Naive thymus-derived CD8-positive, alpha-beta T cell (primary cell): ENCODE measurements at regions not wholly inside any gene's neighbourhood (a gene's known extent, or its start where the extent isn't known, plus 50 kb on each side); places are given as distances from the start of the nearest gene placed in this dataset.
A peak's percentile ranks its signal among the peaks of the same experiment; 100 is the strongest.
"Not testable (repeated sequence)": the region's sequence is repeated elsewhere in the genome, so short reads cannot be mapped to it uniquely, and the experiment has no call there.

Experiments
- ATAC-seq, 2 donors: fragments of 150-1000 bp; cut with Tn5 transposase in 1 of 2; sonication (Bioruptor Pico), chemical (Tn5 transposase) in 1 of 2; 1 replicate in 1 of 2; 2 replicates in 1 of 2; pipeline ENCODE4 v1.10.0; 2021; ENCODE audit warnings: mild to moderate bottlenecking in 2 of 2, moderate library complexity in 2 of 2
- POLR2A ChIA-PET: fragments of 350-600 bp; sonication (Branson Sonifier 250); formaldehyde crosslinking; loops from one replicate; lab custom pipeline; 2021; ENCODE audit warnings: antibody characterized with exemption; lab: Charles Lee
- DNase-seq, 10 donors: peaks; one replicate each; pipeline versions ENCODE4 v3.0.0 to v3.0.0-alpha.2; 2020 to 2022
- H3K27ac Mint-ChIP-seq, 10 donors: one replicate each; pipeline ENCODE4 v1.8.0; 2020 to 2022; ENCODE audit warnings: mild to moderate bottlenecking in 10 of 10, mixed read lengths in 10 of 10, moderate library complexity in 4 of 10, inconsistent platforms in 1 of 10
- H3K27me3 Mint-ChIP-seq, 5 donors: one replicate each; pipeline ENCODE4 v1.8.0; 2021 to 2022; ENCODE audit warnings: mixed read lengths in 5 of 5
- H3K36me3 Mint-ChIP-seq, 3 donors: one replicate each; pipeline ENCODE4 v1.8.0; 2020 to 2022; ENCODE audit warnings: mixed read lengths in 3 of 3, mild to moderate bottlenecking in 2 of 3, inconsistent platforms in 1 of 3
- H3K4me1 Mint-ChIP-seq, 4 donors: one replicate each; pipeline ENCODE4 v1.8.0; 2021 to 2022; ENCODE audit warnings: mixed read lengths in 4 of 4
- H3K4me3 Mint-ChIP-seq, 10 donors: one replicate each; pipeline ENCODE4 v1.8.0; 2020 to 2022; ENCODE audit warnings: mild to moderate bottlenecking in 10 of 10, mixed read lengths in 10 of 10, moderate library complexity in 6 of 10, inconsistent platforms in 1 of 10
- H3K9me3 Mint-ChIP-seq, 9 donors: one replicate each; pipeline ENCODE4 v1.8.0; 2020 to 2022; ENCODE audit warnings: mixed read lengths in 9 of 9, mild to moderate bottlenecking in 3 of 9, inconsistent platforms in 1 of 9, moderate library complexity in 1 of 9

GRCh38 chr14:88064841-88065240, 59.9 kb downstream of the GPR65 start:
- ATAC-seq, result no peak

DNA sequence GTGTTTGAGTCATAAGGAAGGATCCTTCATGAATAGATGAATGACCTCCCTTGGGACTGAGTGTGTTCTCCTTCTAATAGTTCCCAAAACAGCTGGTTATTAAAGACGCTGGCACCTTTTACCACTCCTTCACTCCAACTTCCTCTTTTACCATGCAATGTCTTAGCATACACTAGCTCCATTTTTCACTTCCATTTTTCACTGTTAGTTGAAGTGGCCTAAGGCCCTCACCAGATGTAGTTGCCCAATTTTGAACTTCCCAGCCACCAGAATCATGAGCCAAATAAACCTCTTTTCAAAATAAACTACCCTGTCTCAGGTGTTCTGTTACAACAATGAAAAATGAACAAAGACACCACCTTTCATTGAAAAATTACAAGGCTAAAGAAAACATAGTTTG, 64.7 kb downstream of the GPR65 start:
- Mint-ChIP-seq H3K4me1 (no peaks in the 10 kb centered on the region), H3K4me3 (no peak overlapping the region), H3K9me3 (peaks cover 2 to 44% (median 16%) of the 10 kb centered on the region in 9 donors), H3K27me3 (peaks cover 0 to 6% (median 1%) of the 10 kb centered on the region in 5 donors), H3K27ac (no peak overlapping the region), H3K36me3 (peaks cover 0 to 42% (median 22%) of the 10 kb centered on the region in 3 donors)
- no peak for ATAC-seq
- POLR2A ChIA-PET, result no interaction called here
- DNase-seq, result no peak

More at GRCh38 chr14:88064841-88065240, 59.9 kb downstream of the GPR65 start:
- Mint-ChIP-seq H3K36me3 (peaks cover 0 to 24% (median 4%) of the 10 kb centered on the region in 3 donors), H3K27me3 (peaks cover 0 to 6% (median 0%) of the 10 kb centered on the region in 5 donors), H3K9me3 (peaks cover 2 to 20% (median 8%) of the 10 kb centered on the region in 9 donors), H3K4me3 (no peak overlapping the region), H3K4me1 (peaks cover 0 to 2% (median 0%) of the 10 kb centered on the region in 4 donors), H3K27ac (no peak overlapping the region)
- no peak for DNase-seq
- POLR2A ChIA-PET, result interaction anchor here (0.9 kb wide), 1 partner anchor 16 kb away, joined by 4 read pairs; no protein-coding TSS in a partner anchor

GRCh38 chr14:88075269-88075981, 70.5 kb downstream of the GPR65 start:
- H3K36me3 Mint-ChIP-seq, result peaks cover 0 to 14% (median 12%) of the 10 kb centered on the region in 3 donors
- H3K4me1 Mint-ChIP-seq, result peaks cover 0 to 10% (median 1%) of the 10 kb centered on the region in 4 donors
- DNase-seq (no peak), ATAC-seq (no peak)
- POLR2A ChIA-PET, result no interaction called here
- no peak overlapping the region for H3K4me3 Mint-ChIP-seq
- H3K9me3 Mint-ChIP-seq, result peaks cover 0 to 29% (median 10%) of the 10 kb centered on the region in 9 donors
- no peaks in the 10 kb centered on the region for H3K27me3 Mint-ChIP-seq
- no peak overlapping the region for H3K27ac Mint-ChIP-seq

- Mint-ChIP-seq H3K4me3 (no peak overlapping the region), H3K36me3 (peaks cover 0 to 6% (median 2%) of the 10 kb centered on the region in 3 donors), H3K27me3 (peaks cover 0 to 2% (median 0%) of the 10 kb centered on the region in 5 donors), H3K27ac (peak overlapping the region in 2 of 10 donors; percentile 12 to 30), H3K9me3 (peaks cover 0 to 8% (median 2%) of the 10 kb centered on the region in 9 donors), H3K4me1 (peaks cover 0 to 10% (median 1%) of the 10 kb centered on the region in 4 donors)
- POLR2A ChIA-PET, result no interaction called here
- DNase-seq, result peak in 1 of 10 donors; percentile 0
- no peak for ATAC-seq
Observed at GRCh38 chr14:88078525-88078924, 73.6 kb downstream of the GPR65 start.

DNA sequence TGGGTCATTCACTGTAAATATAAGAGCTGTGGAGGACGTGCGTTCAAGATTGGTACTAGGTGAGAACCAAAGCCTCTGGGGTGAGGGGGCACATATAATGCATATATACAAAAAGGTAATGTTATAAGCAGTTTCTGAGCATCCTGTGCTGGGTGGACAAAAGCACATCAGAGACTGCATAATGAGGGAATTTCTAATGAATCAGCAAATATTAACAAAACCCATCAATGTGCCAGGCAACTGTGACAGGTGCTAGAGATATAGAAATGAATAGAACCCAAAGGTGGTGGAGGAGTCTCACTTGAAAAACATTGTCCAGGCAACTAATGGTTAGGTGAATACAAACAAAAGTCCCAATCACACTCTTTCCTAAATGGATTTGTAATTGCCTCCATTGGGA, 74.7 kb downstream of the GPR65 start:
- H3K36me3 Mint-ChIP-seq, result no peaks in the 10 kb centered on the region
- POLR2A ChIA-PET, result no interaction called here

DNA sequence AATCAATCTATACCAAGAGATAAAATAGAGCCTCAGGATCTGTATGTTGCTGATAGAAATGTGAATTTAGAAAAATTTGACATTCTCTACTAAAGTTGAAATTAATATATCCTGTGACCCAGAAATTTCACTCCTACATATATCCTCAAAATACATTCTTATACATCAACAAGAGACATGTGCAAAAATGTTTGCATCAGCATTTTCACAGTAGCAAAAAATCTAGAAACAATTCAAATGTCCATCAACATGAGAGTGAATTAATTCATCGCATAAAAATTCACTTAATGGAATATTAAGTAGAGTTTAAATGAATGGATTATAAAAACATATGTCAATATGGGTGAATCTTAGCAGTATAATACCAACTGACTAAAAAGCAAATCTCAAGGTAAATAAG, 80.8 kb downstream of the GPR65 start:
- Mint-ChIP-seq H3K4me3 (no peak overlapping the region), H3K36me3 (no peaks in the 10 kb centered on the region), H3K4me1 (no peaks in the 10 kb centered on the region), H3K27me3 (peaks cover 0 to 2% (median 0%) of the 10 kb centered on the region in 5 donors), H3K27ac (no peak overlapping the region), H3K9me3 (peaks cover 0 to 2% (median 0%) of the 10 kb centered on the region in 9 donors)
- no peak for DNase-seq
- no peak for ATAC-seq
- POLR2A ChIA-PET, result no interaction called here

More for the DNA sequence above, 74.7 kb downstream of the GPR65 start:
- no peak overlapping the region for H3K27ac Mint-ChIP-seq
- H3K27me3 Mint-ChIP-seq, result peaks cover 0 to 2% (median 0%) of the 10 kb centered on the region in 5 donors
- H3K4me3 Mint-ChIP-seq, result no peak overlapping the region
- DNase-seq, result no peak
- ATAC-seq, result no peak
- peaks cover 0 to 10% (median 1%) of the 10 kb centered on the region in 4 donors for H3K4me1 Mint-ChIP-seq
- peaks cover 0 to 2% (median 0%) of the 10 kb centered on the region in 9 donors for H3K9me3 Mint-ChIP-seq

DNA sequence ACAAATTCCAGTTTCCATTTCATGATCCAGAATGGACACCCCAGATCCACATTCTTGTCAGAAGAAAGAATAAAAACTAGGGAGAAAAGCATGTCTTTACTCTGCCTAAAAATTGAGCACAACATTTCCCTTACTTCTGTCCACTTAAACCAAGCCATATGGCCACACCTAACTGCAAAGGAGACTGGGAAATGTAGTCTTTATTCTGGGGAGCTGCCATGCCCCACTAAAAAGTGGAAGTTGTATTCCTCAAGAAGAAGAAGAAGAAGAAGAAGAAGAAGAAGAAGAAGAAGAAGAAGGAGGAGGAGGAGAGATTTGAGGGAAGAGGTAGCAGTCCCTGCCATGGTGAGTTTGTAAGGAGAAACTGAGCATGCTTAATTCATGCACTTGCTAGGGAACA, 84.5 kb downstream of the GPR65 start:
- DNase-seq (no peak), ATAC-seq (no peak)
- H3K36me3 Mint-ChIP-seq, result no peaks in the 10 kb centered on the region
- no peak overlapping the region for H3K4me3 Mint-ChIP-seq
- H3K27me3 Mint-ChIP-seq, result no peaks in the 10 kb centered on the region
- H3K27ac Mint-ChIP-seq, result peak overlapping the region in 1 of 10 donors; percentile 35
- POLR2A ChIA-PET, result no interaction called here
- H3K9me3 Mint-ChIP-seq, result no peaks in the 10 kb centered on the region
- H3K4me1 Mint-ChIP-seq, result peaks cover 0 to 3% (median 0%) of the 10 kb centered on the region in 4 donors

GRCh38 chr14:88092529-88092928, 87.6 kb downstream of the GPR65 start:
- Mint-ChIP-seq H3K4me1 (peaks cover 0 to 3% (median 0%) of the 10 kb centered on the region in 4 donors), H3K4me3 (no peak overlapping the region), H3K36me3 (no peaks in the 10 kb centered on the region), H3K27ac (peak overlapping the region in 2 of 10 donors; percentile 10 to 35), H3K9me3 (no peaks in the 10 kb centered on the region), H3K27me3 (no peaks in the 10 kb centered on the region)
- POLR2A ChIA-PET, result no interaction called here
- DNase-seq (no peak), ATAC-seq (no peak)

GRCh38 chr14:88095791-88096190, 90.9 kb downstream of the GPR65 start:
- Mint-ChIP-seq H3K4me1 (peaks cover 0 to 3% (median 0%) of the 10 kb centered on the region in 4 donors), H3K27me3 (no peaks in the 10 kb centered on the region), H3K27ac (no peak overlapping the region), H3K4me3 (no peak overlapping the region), H3K9me3 (peaks cover 0 to 2% (median 0%) of the 10 kb centered on the region in 9 donors), H3K36me3 (no peaks in the 10 kb centered on the region)
- POLR2A ChIA-PET, result no interaction called here
- ATAC-seq, result no peak
- no peak for DNase-seq

GRCh38 chr14:88098163-88098562, 93.2 kb downstream of the GPR65 start:
- peaks cover 0 to 4% (median 0%) of the 10 kb centered on the region in 9 donors for H3K9me3 Mint-ChIP-seq
- DNase-seq (no peak), ATAC-seq (no peak)
- no peaks in the 10 kb centered on the region for H3K27me3 Mint-ChIP-seq
- H3K4me3 Mint-ChIP-seq, result no peak overlapping the region
- H3K36me3 Mint-ChIP-seq, result peaks cover 0 to 2% (median 0%) of the 10 kb centered on the region in 3 donors
- POLR2A ChIA-PET, result no interaction called here
- no peak overlapping the region for H3K27ac Mint-ChIP-seq
- peaks cover 0 to 3% (median 0%) of the 10 kb centered on the region in 4 donors for H3K4me1 Mint-ChIP-seq

DNA sequence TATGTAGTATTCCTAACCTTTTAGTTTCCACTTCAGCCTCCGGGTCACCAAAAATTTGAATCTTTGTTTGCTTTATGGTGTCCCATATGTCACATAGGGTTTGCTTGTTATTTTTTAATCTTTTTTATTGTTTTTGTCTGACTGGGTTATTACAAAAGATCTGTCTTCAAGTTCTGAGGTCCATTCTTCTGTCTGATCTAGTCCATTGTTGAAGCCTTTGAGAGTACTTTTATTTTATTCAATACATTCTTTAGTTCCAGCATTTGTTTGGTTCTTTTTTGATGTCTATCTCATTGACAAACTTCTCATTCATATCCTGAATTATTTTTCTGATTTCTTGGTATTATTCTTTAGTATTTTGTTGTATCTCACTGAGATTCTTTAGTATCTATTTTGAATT, 99.8 kb downstream of the GPR65 start:
- H3K36me3 Mint-ChIP-seq, result peaks cover 0 to 16% (median 16%) of the 10 kb centered on the region in 3 donors

GRCh38 chr14:88106377-88106776, 101.4 kb downstream of the GPR65 start:
- peaks cover 7 to 31% (median 16%) of the 10 kb centered on the region in 9 donors for H3K9me3 Mint-ChIP-seq
- H3K4me1 Mint-ChIP-seq, result no peaks in the 10 kb centered on the region
- ATAC-seq (no peak), DNase-seq (no peak)
- H3K4me3 Mint-ChIP-seq, result no peak overlapping the region
- peaks cover 0 to 2% (median 0%) of the 10 kb centered on the region in 5 donors for H3K27me3 Mint-ChIP-seq
- H3K27ac Mint-ChIP-seq, result no peak overlapping the region
- peaks cover 0 to 16% (median 16%) of the 10 kb centered on the region in 3 donors for H3K36me3 Mint-ChIP-seq
- POLR2A ChIA-PET, result no interaction called here

More for the DNA sequence above, 99.8 kb downstream of the GPR65 start:
- H3K27me3 Mint-ChIP-seq, result peaks cover 0 to 2% (median 0%) of the 10 kb centered on the region in 5 donors
- no peaks in the 10 kb centered on the region for H3K4me1 Mint-ChIP-seq
- POLR2A ChIA-PET, result no interaction called here
- peaks cover 7 to 31% (median 16%) of the 10 kb centered on the region in 9 donors for H3K9me3 Mint-ChIP-seq
- H3K27ac Mint-ChIP-seq, result no peak overlapping the region
- DNase-seq (no peak), ATAC-seq (no peak)
- no peak overlapping the region for H3K4me3 Mint-ChIP-seq

DNA sequence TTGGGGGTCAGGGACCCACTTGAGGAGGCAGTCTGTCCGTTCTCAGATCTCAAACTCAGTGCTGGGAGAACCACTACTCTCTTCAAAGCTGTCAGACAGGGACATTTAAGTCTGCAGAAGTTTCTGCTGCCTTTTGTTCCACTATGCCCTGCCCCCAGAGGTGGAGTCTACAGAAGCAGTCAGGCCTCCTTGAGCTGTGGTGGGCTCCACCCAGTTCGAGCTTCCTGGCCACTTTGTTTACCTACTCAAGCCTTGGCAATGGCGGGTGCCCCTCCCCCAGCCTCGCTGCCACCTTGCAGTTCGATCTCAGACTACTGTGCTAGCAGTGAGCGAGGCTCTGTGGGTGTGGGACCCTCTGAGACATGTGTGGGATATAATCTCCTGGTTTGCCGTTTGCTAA, 122.7 kb downstream of the GPR65 start:
- Mint-ChIP-seq H3K4me1 (peaks cover 5 to 35% (median 28%) of the 10 kb centered on the region in 4 donors), H3K9me3 (peaks cover 4 to 36% (median 19%) of the 10 kb centered on the region in 9 donors), H3K36me3 (peaks cover 0 to 16% (median 11%) of the 10 kb centered on the region in 3 donors), H3K27ac (peak overlapping the region in 4 of 10 donors; percentile 14 to 62 (median 40)), H3K4me3 (peak overlapping the region in 2 of 10 donors; percentile 12 to 14)
- POLR2A ChIA-PET, result interaction anchor here (1.5 kb wide), 1 partner anchor 134 kb away, joined by 6 read pairs; the partner anchor contains the start of gene GALC
- DNase-seq, result peak in 5 of 10 donors; percentile 1 to 66 (median 31)
- ATAC-seq, H3K27me3 Mint-ChIP-seq: not testable (repeated sequence)
